ENCODE measurements at regions not wholly inside any gene's neighbourhood (a gene's known extent, or its start where the extent isn't known, plus 50 kb on each side); places are given as distances from the start of the nearest gene placed in this dataset.

GRCh38 chr4:178953447-178954120, 1511.3 kb upstream of the AGA start:
- Histone ChIP-seq H3K79me2 (ENCODE audit: insufficient read depth, low read length) (no peaks in the 10 kb centered on the region), H3K36me3 (ENCODE audit: insufficient read depth, low read length) (no peaks in the 10 kb centered on the region), H3K4me2 (ENCODE audit: low read length) (no peak overlapping the region), H3K4me3 (ENCODE audit: insufficient read depth, low read depth, low read length) (no peak overlapping the region), H2AFZ (ENCODE audit: low read depth, low read length) (no peak overlapping the region), H3K9me3 (ENCODE audit: insufficient read depth, low read depth, low read length) (no peaks in the 10 kb centered on the region), H3K27ac (ENCODE audit: low read depth, low read length) (no peak overlapping the region), H4K20me1 (ENCODE audit: insufficient read depth, low read length) (no peaks in the 10 kb centered on the region), H3K4me1 (ENCODE audit: insufficient read depth, low read length) (no peaks in the 10 kb centered on the region), H3K9ac (ENCODE audit: low read length) (no peak overlapping the region), H3K27me3 (ENCODE audit: insufficient read depth, low read length) (no peaks in the 10 kb centered on the region)
- H3K9me3 Mint-ChIP-seq (ENCODE audit: unreplicated experiment) = no peaks in the 10 kb centered on the region
- DNase-seq (ENCODE audit: low read depth) = no peak
- H3K36me3 Mint-ChIP-seq (ENCODE audit: low read depth, unreplicated experiment) = no peaks in the 10 kb centered on the region
- no peak overlapping the region for H3K4me3 Mint-ChIP-seq (ENCODE audit: unreplicated experiment)
- FAIRE-seq = no peak
- no peak for TF ChIP-seq EZH2 (IDR thresholded peaks at IDR 0.05; ENCODE audit: insufficient read depth, low read length)
- TF ChIP-seq CTCF (IDR thresholded peaks at IDR 0.05; ENCODE audit: insufficient read depth, low read depth, low read length) = no peak
- H3K27ac Mint-ChIP-seq (ENCODE audit: unreplicated experiment) = no peak overlapping the region
- no peaks in the 10 kb centered on the region for H3K4me1 Mint-ChIP-seq (ENCODE audit: low read depth, unreplicated experiment)
- H3K27me3 Mint-ChIP-seq (ENCODE audit: low read depth, unreplicated experiment) = no peaks in the 10 kb centered on the region

DNA sequence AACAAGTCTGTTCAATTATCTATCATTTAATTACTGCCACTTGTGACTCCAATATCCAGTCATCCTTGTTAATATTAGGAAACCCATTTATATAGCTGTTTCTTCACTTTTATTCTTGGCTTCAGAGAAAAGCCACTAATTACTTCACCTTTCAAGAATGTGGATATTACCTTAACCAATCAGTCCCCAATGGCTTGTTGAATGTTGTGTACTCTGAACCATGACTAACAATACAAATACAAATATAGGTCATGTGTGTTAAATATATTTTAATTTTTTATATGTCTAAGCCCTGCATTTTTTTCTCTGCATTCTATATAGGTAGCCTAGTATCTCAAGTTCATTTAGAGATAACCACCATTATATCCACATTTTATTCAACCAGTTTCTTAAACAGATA, 1513.4 kb upstream of the AGA start:
- Histone ChIP-seq H3K36me3 (ENCODE audit: insufficient read depth, low read length) (no peaks in the 10 kb centered on the region), H3K27ac (ENCODE audit: low read depth, low read length) (no peak overlapping the region), H3K9ac (ENCODE audit: low read length) (no peak overlapping the region), H3K4me2 (ENCODE audit: low read length) (no peak overlapping the region), H4K20me1 (ENCODE audit: insufficient read depth, low read length) (no peaks in the 10 kb centered on the region), H3K27me3 (ENCODE audit: insufficient read depth, low read length) (no peaks in the 10 kb centered on the region), H3K9me3 (ENCODE audit: insufficient read depth, low read depth, low read length) (no peaks in the 10 kb centered on the region), H3K4me1 (ENCODE audit: insufficient read depth, low read length) (no peaks in the 10 kb centered on the region), H3K79me2 (ENCODE audit: insufficient read depth, low read length) (no peaks in the 10 kb centered on the region), H3K4me3 (ENCODE audit: insufficient read depth, low read depth, low read length) (no peak overlapping the region), H2AFZ (ENCODE audit: low read depth, low read length) (no peak overlapping the region)
- no peaks in the 10 kb centered on the region for H3K27me3 Mint-ChIP-seq (ENCODE audit: low read depth, unreplicated experiment)
- no peak for DNase-seq (ENCODE audit: low read depth)
- H3K9me3 Mint-ChIP-seq (ENCODE audit: unreplicated experiment) = no peaks in the 10 kb centered on the region
- no peaks in the 10 kb centered on the region for H3K4me1 Mint-ChIP-seq (ENCODE audit: low read depth, unreplicated experiment)
- H3K4me3 Mint-ChIP-seq (ENCODE audit: unreplicated experiment) = no peak overlapping the region
- no peak for FAIRE-seq
- TF ChIP-seq EZH2 (IDR thresholded peaks at IDR 0.05; ENCODE audit: insufficient read depth, low read length) = no peak
- no peak for TF ChIP-seq CTCF (IDR thresholded peaks at IDR 0.05; ENCODE audit: insufficient read depth, low read depth, low read length)
- no peak overlapping the region for H3K27ac Mint-ChIP-seq (ENCODE audit: unreplicated experiment)
- H3K36me3 Mint-ChIP-seq (ENCODE audit: low read depth, unreplicated experiment) = no peaks in the 10 kb centered on the region

- no peak for DNase-seq (ENCODE audit: low read depth)
- Histone ChIP-seq H3K36me3 (ENCODE audit: insufficient read depth, low read length) (no peaks in the 10 kb centered on the region), H2AFZ (ENCODE audit: low read depth, low read length) (no peak overlapping the region), H3K27me3 (ENCODE audit: insufficient read depth, low read length) (no peaks in the 10 kb centered on the region), H3K27ac (ENCODE audit: low read depth, low read length) (no peak overlapping the region), H4K20me1 (ENCODE audit: insufficient read depth, low read length) (no peaks in the 10 kb centered on the region), H3K4me3 (ENCODE audit: insufficient read depth, low read depth, low read length) (no peak overlapping the region), H3K9ac (ENCODE audit: low read length) (no peak overlapping the region), H3K4me1 (ENCODE audit: insufficient read depth, low read length) (no peaks in the 10 kb centered on the region), H3K4me2 (ENCODE audit: low read length) (no peak overlapping the region), H3K79me2 (ENCODE audit: insufficient read depth, low read length) (no peaks in the 10 kb centered on the region), H3K9me3 (ENCODE audit: insufficient read depth, low read depth, low read length) (no peaks in the 10 kb centered on the region)
- no peak overlapping the region for H3K27ac Mint-ChIP-seq (ENCODE audit: unreplicated experiment)
- H3K4me1 Mint-ChIP-seq (ENCODE audit: low read depth, unreplicated experiment) = no peaks in the 10 kb centered on the region
- FAIRE-seq = no peak
- H3K4me3 Mint-ChIP-seq (ENCODE audit: unreplicated experiment) = no peak overlapping the region
- no peaks in the 10 kb centered on the region for H3K27me3 Mint-ChIP-seq (ENCODE audit: low read depth, unreplicated experiment)
- no peaks in the 10 kb centered on the region for H3K36me3 Mint-ChIP-seq (ENCODE audit: low read depth, unreplicated experiment)
- no peaks in the 10 kb centered on the region for H3K9me3 Mint-ChIP-seq (ENCODE audit: unreplicated experiment)
- no peak for TF ChIP-seq EZH2 (IDR thresholded peaks at IDR 0.05; ENCODE audit: insufficient read depth, low read length)
- no peak for TF ChIP-seq CTCF (IDR thresholded peaks at IDR 0.05; ENCODE audit: insufficient read depth, low read depth, low read length)
Measured at GRCh38 chr4:178958725-178959440, 1516.6 kb upstream of the AGA start.
